GM12892 (cell line): ENCODE measurements at regions not wholly inside any gene's neighbourhood (a gene's known extent, or its start where the extent isn't known, plus 50 kb on each side); places are given as distances from the start of the nearest gene placed in this dataset.

Experiments used
- POLR2A ChIP-seq: IDR thresholded peaks from 2 replicates; pipeline ENCODE4 v1.6.1; 2011; ENCODE audit warnings: low read depth, low read length, control low read depth
- POLR2AphosphoS5 ChIP-seq: IDR thresholded peaks from 2 replicates; pipeline ENCODE4 v1.6.1; 2011; ENCODE audit warnings: low read depth, low read length, control low read depth
- TAF1 ChIP-seq: IDR thresholded peaks from 2 replicates; pipeline ENCODE4 v1.6.1; 2011; ENCODE audit warnings: low read depth, mild to moderate bottlenecking, control low read depth, low read length, borderline replicate concordance

GRCh38 chr5:159807586-159807985 is 108.7 kb upstream of the ADRA1B start:
- no peak for TF ChIP-seq POLR2A
- no peak for TF ChIP-seq POLR2AphosphoS5
- TF ChIP-seq TAF1, result no peak
